Astrocyte of the cerebellum (primary cell): ENCODE measurements at regions not wholly inside any gene's neighbourhood (a gene's known extent, or its start where the extent isn't known, plus 50 kb on each side); places are given as distances from the start of the nearest gene placed in this dataset.

ENCODE experiments used
- DNase-seq: peaks from one replicate; pipeline ENCODE4 v3.0.0-alpha.2; 2011; ENCODE audit warnings: low read depth
- H3K4me3 ChIP-seq: 2 replicates; pipeline ENCODE4 v1.5.1; 2011; ENCODE audit warnings: mild to moderate bottlenecking, low read depth, low read length, moderate library complexity
- in situ Hi-C: cut with HindIII; loops from 2 replicates; pipeline ENCODE4 v1.10.0; 2017; ENCODE audit warnings: low sequenced_read_pairs
- TF ChIP-seq, protein P1 (sequence below): IDR thresholded peaks from 2 replicates; pipeline ENCODE4 v1.5.1; 2012; ENCODE audit warnings: low read length, low read depth, moderate library complexity, mild to moderate bottlenecking; ENCODE audit errors: missing control alignments

GRCh38 chr1:5647234-5647633, 345.0 kb downstream of the NPHP4 start:
- TF ChIP-seq, protein P1, sequence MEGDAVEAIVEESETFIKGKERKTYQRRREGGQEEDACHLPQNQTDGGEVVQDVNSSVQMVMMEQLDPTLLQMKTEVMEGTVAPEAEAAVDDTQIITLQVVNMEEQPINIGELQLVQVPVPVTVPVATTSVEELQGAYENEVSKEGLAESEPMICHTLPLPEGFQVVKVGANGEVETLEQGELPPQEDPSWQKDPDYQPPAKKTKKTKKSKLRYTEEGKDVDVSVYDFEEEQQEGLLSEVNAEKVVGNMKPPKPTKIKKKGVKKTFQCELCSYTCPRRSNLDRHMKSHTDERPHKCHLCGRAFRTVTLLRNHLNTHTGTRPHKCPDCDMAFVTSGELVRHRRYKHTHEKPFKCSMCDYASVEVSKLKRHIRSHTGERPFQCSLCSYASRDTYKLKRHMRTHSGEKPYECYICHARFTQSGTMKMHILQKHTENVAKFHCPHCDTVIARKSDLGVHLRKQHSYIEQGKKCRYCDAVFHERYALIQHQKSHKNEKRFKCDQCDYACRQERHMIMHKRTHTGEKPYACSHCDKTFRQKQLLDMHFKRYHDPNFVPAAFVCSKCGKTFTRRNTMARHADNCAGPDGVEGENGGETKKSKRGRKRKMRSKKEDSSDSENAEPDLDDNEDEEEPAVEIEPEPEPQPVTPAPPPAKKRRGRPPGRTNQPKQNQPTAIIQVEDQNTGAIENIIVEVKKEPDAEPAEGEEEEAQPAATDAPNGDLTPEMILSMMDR, result no peak
- in situ Hi-C loops, result no loop called here
- DNase-seq, result no peak
- H3K4me3 ChIP-seq, result no peak overlapping the region

DNA sequence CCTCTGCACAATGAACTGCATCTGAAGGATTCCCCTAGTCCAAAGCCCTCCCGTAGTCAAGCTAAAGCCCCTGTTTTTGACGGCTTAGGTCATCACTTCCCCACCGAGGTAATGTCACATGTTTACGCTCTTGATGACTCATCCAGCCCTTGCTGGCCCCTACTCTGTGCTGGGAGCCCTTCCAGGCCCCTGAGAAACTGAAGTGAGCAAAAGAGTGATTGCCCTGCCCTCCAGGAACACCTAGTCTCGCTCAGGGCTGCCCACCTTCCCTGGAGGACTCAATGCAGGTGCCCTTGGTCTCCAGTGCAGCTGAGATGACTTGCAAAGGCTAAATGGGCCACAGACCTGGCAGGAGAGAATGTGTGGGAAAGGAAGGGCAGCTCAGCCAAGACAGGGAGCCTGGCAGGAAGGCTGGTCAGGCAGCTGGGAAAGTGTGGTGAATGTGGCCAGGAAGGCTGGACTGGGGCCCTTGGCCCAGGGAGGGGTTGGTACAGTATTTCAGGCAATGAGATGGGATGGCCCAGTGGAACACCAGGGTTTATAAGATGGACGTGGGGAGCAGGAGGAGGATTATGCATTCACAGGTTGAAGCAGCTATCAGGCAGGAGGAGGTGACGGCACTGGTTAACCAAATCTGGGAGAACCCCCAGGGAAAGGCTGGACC, 345.6 kb downstream of the NPHP4 start:
- DNase-seq, result no peak
- H3K4me3 ChIP-seq, result no peak overlapping the region
- TF ChIP-seq, protein P1, result no peak
- in situ Hi-C loops, result no loop called here

GRCh38 chr1:5645929-5646328, 346.3 kb downstream of the NPHP4 start:
- TF ChIP-seq, protein P1, result no peak
- DNase-seq, result no peak
- no peak overlapping the region for H3K4me3 ChIP-seq
- in situ Hi-C loops, result no loop called here

- in situ Hi-C loops, result no loop called here
- H3K4me3 ChIP-seq, result no peak overlapping the region
- TF ChIP-seq, protein P1, result no peak
- DNase-seq, result no peak
Observed at GRCh38 chr1:5645135-5645399, 347.2 kb downstream of the NPHP4 start.

DNA sequence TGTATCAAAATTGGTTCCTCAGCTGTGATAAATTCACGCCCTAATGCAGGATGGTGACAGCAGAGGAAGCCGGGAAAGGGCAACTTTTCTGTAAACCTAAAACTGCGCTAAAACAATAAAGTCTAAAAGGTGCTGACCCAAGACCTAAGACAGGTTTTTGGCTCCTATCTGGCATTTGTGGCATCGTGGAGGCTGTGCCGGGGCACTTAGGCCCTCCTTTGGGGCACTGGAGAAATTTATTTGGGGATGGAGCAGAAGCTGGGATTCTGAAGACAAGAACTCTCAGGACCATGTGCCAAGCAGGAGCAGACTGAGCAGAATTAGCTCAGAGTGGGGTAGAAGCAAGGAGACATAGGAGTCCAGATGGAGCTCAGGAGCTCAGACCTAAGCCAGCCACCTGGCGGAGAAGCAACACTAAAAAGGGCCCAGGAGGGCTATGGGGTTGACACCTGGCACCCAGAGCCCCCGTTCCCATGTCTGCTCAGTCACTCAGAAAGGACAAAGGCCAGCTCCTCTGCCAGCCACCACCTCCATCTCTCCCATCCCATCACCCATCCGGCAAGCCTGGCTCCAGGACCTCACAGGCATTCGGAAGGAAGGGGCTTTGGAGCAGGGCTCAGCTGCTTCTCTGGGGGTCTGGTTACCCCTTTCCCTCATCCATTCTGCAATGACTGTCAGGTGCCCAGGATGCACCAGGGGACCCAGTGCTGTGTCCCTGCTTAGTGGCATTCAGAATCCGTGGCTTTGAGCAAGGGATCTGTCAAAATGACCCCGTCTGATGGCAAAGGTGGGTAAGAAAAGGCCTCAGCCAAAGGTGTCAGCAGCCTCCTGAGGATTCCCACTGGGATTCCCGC, 347.7 kb downstream of the NPHP4 start:
- no peak overlapping the region for H3K4me3 ChIP-seq
- DNase-seq, result no peak
- TF ChIP-seq, protein P1, result no peak
- in situ Hi-C loops, result no loop called here

- H3K4me3 ChIP-seq, result no peak overlapping the region
- no peak for DNase-seq
- in situ Hi-C loops, result no loop called here
- TF ChIP-seq, protein P1, result no peak
Observed at GRCh38 chr1:5643360-5644107, 348.7 kb downstream of the NPHP4 start.
